Breast epithelium (tissue), 3 donors: ENCODE measurements at regions not wholly inside any gene's neighbourhood (a gene's known extent, or its start where the extent isn't known, plus 50 kb on each side); places are given as distances from the start of the nearest gene placed in this dataset.

Experiments
- POLR2A ChIP-seq: fragments of 450-650 bp; IDR thresholded peaks from one replicate; pipeline ENCODE4 v1.6.1; 2016; ENCODE audit warnings: antibody characterized with exemption, mild to moderate bottlenecking, moderate library complexity
- TF ChIP-seq, protein P1 (sequence below), 3 donors: fragments of 450-650 bp; IDR thresholded peaks; one replicate each; pipeline ENCODE4 v1.5.1; 2016 to 2017; ENCODE audit warnings: antibody characterized with exemption in 3 of 3, mild to moderate bottlenecking in 3 of 3, moderate library complexity in 3 of 3

- TF ChIP-seq, protein P1, sequence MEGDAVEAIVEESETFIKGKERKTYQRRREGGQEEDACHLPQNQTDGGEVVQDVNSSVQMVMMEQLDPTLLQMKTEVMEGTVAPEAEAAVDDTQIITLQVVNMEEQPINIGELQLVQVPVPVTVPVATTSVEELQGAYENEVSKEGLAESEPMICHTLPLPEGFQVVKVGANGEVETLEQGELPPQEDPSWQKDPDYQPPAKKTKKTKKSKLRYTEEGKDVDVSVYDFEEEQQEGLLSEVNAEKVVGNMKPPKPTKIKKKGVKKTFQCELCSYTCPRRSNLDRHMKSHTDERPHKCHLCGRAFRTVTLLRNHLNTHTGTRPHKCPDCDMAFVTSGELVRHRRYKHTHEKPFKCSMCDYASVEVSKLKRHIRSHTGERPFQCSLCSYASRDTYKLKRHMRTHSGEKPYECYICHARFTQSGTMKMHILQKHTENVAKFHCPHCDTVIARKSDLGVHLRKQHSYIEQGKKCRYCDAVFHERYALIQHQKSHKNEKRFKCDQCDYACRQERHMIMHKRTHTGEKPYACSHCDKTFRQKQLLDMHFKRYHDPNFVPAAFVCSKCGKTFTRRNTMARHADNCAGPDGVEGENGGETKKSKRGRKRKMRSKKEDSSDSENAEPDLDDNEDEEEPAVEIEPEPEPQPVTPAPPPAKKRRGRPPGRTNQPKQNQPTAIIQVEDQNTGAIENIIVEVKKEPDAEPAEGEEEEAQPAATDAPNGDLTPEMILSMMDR (IDR thresholded peaks at IDR 0.05) = no peak
- no peak for TF ChIP-seq POLR2A
Measured at GRCh38 chr20:61140576-61140975, 111.5 kb upstream of the CDH4 start.
